MG63 (cell line): ENCODE measurements at regions not wholly inside any gene's neighbourhood (a gene's known extent, or its start where the extent isn't known, plus 50 kb on each side); places are given as distances from the start of the nearest gene placed in this dataset.
"Not testable (repeated sequence)": the region's sequence is repeated elsewhere in the genome, so short reads cannot be mapped to it uniquely, and the experiment has no call there.

Experiments
- DNase-seq: peaks from one replicate; pipeline ENCODE4 v3.0.0-alpha.2; 2020
- H3K27me3 ChIP-seq: fragments of 250-450 bp; sonication (Bioruptor Pico); 2 replicates; pipeline ENCODE4 v1.5.1; 2020; ENCODE audit warnings: mild to moderate bottlenecking, moderate library complexity
- H3K36me3 ChIP-seq: fragments of 250-450 bp; sonication (Bioruptor Pico); 2 replicates; pipeline ENCODE4 v1.5.1; 2020; ENCODE audit warnings: mild to moderate bottlenecking, moderate library complexity
- H3K4me3 ChIP-seq: fragments of 250-450 bp; sonication (Bioruptor Pico); 2 replicates; pipeline ENCODE4 v1.5.1; 2020; ENCODE audit warnings: mild to moderate bottlenecking, moderate library complexity
- H3K9me3 ChIP-seq: fragments of 250-450 bp; sonication (Bioruptor Pico); 2 replicates; pipeline ENCODE4 v1.5.1; 2020; ENCODE audit warnings: mild to moderate bottlenecking, moderate library complexity

DNA sequence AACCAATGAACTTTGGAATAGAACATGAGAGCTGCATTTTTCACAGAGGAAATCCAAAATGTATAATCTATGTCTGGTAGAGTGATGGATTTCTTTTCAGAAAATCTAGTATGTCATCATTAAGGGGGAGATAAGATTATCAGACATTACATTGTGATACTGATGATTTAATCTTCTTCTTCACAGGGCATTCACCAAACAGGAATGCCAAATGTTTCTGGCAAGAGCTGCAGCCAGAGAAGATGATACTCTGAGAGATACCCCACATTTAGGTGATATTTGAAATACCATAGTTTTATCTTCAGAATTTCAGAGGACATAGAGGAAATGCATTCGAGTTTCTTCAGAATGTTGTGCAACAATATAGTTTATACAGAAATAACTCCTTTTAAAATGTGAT, 1523.7 kb upstream of the ADGRL3 start:
- no peaks in the 10 kb centered on the region for H3K36me3 ChIP-seq
- no peak overlapping the region for H3K4me3 ChIP-seq
- DNase-seq = no peak
- H3K27me3 ChIP-seq = no peaks in the 10 kb centered on the region
- no peaks in the 10 kb centered on the region for H3K9me3 ChIP-seq

- H3K4me3 ChIP-seq, DNase-seq, H3K9me3 ChIP-seq, H3K27me3 ChIP-seq, H3K36me3 ChIP-seq: not testable (repeated sequence)
These were observed 1523.1 kb upstream of the ADGRL3 start for GRCh38 chr4:59676992-59677391.

- no peak overlapping the region for H3K4me3 ChIP-seq
- no peak for DNase-seq
- H3K9me3 ChIP-seq = no peaks in the 10 kb centered on the region
- H3K27me3 ChIP-seq = no peaks in the 10 kb centered on the region
- no peaks in the 10 kb centered on the region for H3K36me3 ChIP-seq
These were observed 1514.5 kb upstream of the ADGRL3 start for GRCh38 chr4:59685626-59686025.

DNA sequence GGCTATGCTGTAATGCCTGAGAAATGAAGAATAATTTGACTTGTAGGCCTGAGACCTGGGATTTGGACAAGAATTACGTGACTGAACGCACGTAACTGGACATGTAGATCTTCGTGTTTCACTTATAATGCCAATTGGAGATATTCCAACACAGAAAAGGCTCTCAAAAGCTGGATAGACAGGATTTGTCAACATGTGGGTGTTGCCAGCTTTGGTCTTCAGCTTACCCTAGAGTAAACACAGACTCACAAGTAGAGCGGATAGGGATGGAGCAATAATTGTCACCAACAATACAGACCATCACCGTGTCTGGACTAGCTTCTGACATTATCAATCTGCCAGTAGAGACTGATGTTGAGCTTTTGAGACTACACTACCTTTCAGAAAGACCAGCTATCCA, 1511.0 kb upstream of the ADGRL3 start:
- no peak overlapping the region for H3K4me3 ChIP-seq
- DNase-seq = no peak

GRCh38 chr4:59695355-59696053, 1504.6 kb upstream of the ADGRL3 start:
- DNase-seq = no peak
- H3K4me3 ChIP-seq = no peak overlapping the region
- no peaks in the 10 kb centered on the region for H3K36me3 ChIP-seq

More for the DNA sequence above, 1511.0 kb upstream of the ADGRL3 start:
- H3K9me3 ChIP-seq = no peaks in the 10 kb centered on the region
- no peaks in the 10 kb centered on the region for H3K27me3 ChIP-seq
- H3K36me3 ChIP-seq = no peaks in the 10 kb centered on the region

GRCh38 chr4:59698041-59698440, 1502.1 kb upstream of the ADGRL3 start:
- no peak overlapping the region for H3K4me3 ChIP-seq
- no peak for DNase-seq
- no peaks in the 10 kb centered on the region for H3K27me3 ChIP-seq
- no peaks in the 10 kb centered on the region for H3K9me3 ChIP-seq
- H3K36me3 ChIP-seq = no peaks in the 10 kb centered on the region

More at GRCh38 chr4:59695355-59696053, 1504.6 kb upstream of the ADGRL3 start:
- H3K9me3 ChIP-seq = no peaks in the 10 kb centered on the region
- no peaks in the 10 kb centered on the region for H3K27me3 ChIP-seq

- Histone ChIP-seq H3K36me3 (no peaks in the 10 kb centered on the region), H3K4me3 (no peak overlapping the region), H3K9me3 (no peaks in the 10 kb centered on the region), H3K27me3 (no peaks in the 10 kb centered on the region)
- DNase-seq = no peak
These were observed 1499.5 kb upstream of the ADGRL3 start for GRCh38 chr4:59700651-59701050.

- Histone ChIP-seq H3K4me3 (no peak overlapping the region), H3K27me3 (no peaks in the 10 kb centered on the region), H3K36me3 (no peaks in the 10 kb centered on the region), H3K9me3 (no peaks in the 10 kb centered on the region)
- no peak for DNase-seq
These were observed 1495.5 kb upstream of the ADGRL3 start for GRCh38 chr4:59704616-59705015.

DNA sequence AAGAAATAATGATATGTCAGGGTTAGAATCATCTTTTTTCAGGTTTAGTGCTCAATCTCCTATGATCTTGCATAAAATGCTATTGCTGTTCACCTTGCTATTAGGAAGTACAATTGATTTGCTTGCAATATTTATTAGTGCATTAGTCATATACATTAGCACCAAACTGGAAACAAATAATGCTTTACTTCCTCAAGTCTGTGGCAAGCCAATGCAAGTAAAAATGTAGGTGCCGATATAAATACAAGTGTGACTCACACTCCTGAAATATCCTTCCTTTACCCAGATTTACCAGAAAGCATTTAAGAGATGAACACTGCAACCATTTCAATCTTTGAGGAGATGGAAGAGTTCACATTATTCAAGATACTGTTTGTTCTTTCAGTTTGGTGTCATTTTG, 1487.7 kb upstream of the ADGRL3 start:
- DNase-seq = no peak
- H3K36me3 ChIP-seq = no peaks in the 10 kb centered on the region
- H3K9me3 ChIP-seq = no peaks in the 10 kb centered on the region

DNA sequence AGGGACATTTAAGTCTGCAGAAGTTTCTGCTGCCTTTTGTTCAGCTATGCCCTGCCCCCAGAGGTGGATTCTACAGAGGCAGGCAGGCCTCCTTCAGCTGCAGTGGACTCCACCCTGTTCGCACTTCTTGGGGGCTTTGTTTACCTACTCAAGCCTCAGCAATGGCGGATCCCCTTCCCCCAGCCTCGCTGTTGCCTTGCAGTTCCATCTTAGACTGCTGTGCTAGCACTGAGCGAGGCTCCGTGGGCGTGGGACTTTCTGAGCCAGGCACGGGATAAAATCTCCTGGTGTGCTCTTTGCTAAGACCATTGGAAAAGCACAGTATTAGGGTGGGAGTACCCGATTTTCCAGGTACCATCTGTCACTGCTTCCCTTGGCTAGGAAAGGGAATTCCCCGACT, 1475.8 kb upstream of the ADGRL3 start:
- not testable (repeated sequence) for DNase-seq, H3K9me3 ChIP-seq, H3K4me3 ChIP-seq, H3K36me3 ChIP-seq, H3K27me3 ChIP-seq

More for the DNA sequence above, 1487.7 kb upstream of the ADGRL3 start:
- Histone ChIP-seq H3K4me3 (no peak overlapping the region), H3K27me3 (no peaks in the 10 kb centered on the region)

DNA sequence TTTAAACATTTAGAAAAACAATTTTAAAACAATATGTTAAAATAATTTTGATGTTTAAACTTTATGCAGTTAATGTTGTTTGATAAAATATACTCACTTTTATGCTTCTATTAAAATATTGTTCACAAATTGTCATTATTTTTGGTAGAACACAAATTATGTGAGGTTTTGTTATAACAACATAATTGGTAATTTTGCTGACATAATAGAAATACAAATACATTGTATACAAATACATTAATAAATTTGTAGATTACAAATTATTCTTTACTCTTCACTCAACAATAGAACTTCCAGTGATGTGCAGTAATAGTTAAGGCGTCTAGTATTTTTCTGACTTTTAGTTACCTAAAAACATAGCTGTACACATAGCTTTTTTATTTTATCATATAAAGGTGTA, 1472.4 kb upstream of the ADGRL3 start:
- no peaks in the 10 kb centered on the region for H3K36me3 ChIP-seq
- no peaks in the 10 kb centered on the region for H3K9me3 ChIP-seq
- no peak for DNase-seq
- H3K27me3 ChIP-seq = no peaks in the 10 kb centered on the region
- no peak overlapping the region for H3K4me3 ChIP-seq

DNA sequence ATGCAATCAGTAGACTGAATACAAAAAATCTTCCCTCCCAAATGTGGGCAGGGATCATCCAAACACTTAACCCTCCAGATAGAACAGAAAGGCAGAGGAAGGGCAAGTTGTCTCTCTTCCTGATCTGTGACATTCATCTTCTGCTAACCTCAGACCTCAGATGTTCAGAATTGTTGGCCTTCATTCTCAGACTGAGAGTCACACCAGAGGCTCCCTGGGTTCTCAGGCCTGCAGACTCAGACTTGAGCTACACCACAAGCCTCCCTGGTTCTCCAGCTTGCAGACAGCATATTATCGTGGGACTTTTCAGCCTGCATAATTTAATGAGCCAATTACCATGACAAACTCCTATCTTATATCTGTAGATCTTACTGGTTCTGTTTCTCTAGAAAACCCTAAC, 1471.6 kb upstream of the ADGRL3 start:
- Histone ChIP-seq H3K9me3 (no peaks in the 10 kb centered on the region), H3K36me3 (no peaks in the 10 kb centered on the region), H3K4me3 (no peak overlapping the region), H3K27me3 (no peaks in the 10 kb centered on the region)
- DNase-seq = no peak

- Histone ChIP-seq H3K36me3 (no peaks in the 10 kb centered on the region), H3K27me3 (no peaks in the 10 kb centered on the region), H3K4me3 (no peak overlapping the region), H3K9me3 (no peaks in the 10 kb centered on the region)
- DNase-seq = no peak
These were observed 1470.8 kb upstream of the ADGRL3 start for GRCh38 chr4:59729321-59729720.

DNA sequence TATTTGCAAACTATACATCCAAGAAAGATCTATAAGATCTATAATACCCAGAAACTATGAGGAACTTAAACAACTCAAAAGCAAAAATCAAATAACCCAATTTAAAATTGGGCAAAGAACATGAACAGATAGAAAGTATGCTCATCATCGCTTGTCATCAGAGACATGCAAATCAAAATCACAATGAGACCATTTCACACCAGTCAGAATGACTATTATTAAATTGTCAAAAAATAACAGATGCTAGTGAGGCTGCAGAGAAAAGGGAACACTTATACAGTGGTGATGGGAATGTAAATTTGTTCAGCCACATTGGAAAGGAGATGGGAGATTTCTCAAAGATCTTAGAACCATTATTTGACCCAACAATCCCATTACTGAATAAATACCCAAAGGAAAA, 1451.7 kb upstream of the ADGRL3 start:
- Histone ChIP-seq H3K9me3 (no peaks in the 10 kb centered on the region), H3K4me3 (no peak overlapping the region), H3K36me3 (no peaks in the 10 kb centered on the region), H3K27me3 (no peaks in the 10 kb centered on the region)
- no peak for DNase-seq

GRCh38 chr4:59759082-59759825, 1440.9 kb upstream of the ADGRL3 start:
- DNase-seq = no peak
- Histone ChIP-seq H3K36me3 (no peaks in the 10 kb centered on the region), H3K27me3 (no peaks in the 10 kb centered on the region), H3K9me3 (no peaks in the 10 kb centered on the region), H3K4me3 (no peak overlapping the region)

DNA sequence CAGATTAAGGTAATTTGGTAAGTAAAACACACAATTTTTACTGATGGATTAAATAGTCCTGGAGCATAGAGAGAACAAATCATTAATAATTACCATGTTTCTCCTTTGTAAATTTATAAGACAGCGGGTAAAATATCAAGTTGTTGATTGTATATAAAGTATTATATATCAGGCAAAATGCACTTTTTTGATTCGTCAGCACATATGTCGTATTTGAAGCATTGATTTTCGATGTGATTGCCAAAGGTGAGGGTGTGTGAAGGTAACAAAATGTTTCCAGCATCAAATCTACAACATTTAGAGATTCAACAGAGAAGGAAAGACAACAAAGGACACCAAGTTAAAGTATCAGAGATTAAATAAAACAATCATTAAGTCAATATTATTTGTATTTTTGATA, 1437.8 kb upstream of the ADGRL3 start:
- Histone ChIP-seq H3K4me3 (no peak overlapping the region), H3K36me3 (no peaks in the 10 kb centered on the region), H3K9me3 (no peaks in the 10 kb centered on the region), H3K27me3 (no peaks in the 10 kb centered on the region)
- no peak for DNase-seq

GRCh38 chr4:59770601-59771264, 1429.4 kb upstream of the ADGRL3 start:
- DNase-seq = no peak
- Histone ChIP-seq H3K36me3 (no peaks in the 10 kb centered on the region), H3K4me3 (no peak overlapping the region)

More at GRCh38 chr4:59770601-59771264, 1429.4 kb upstream of the ADGRL3 start:
- H3K27me3 ChIP-seq = no peaks in the 10 kb centered on the region
- no peaks in the 10 kb centered on the region for H3K9me3 ChIP-seq
